GM06990 (cell line): ENCODE measurements at regions not wholly inside any gene's neighbourhood (a gene's known extent, or its start where the extent isn't known, plus 50 kb on each side); places are given as distances from the start of the nearest gene placed in this dataset.

ENCODE experiments used
- DNase-seq: peaks from one replicate; pipeline ENCODE4 v3.0.0-alpha.2; 2011; ENCODE audit not compliant: insufficient read length; ENCODE audit errors: extremely low read depth
- H3K27me3 ChIP-seq: replicated peaks from 2 replicates; pipeline ENCODE4 v1.6.0; 2011; ENCODE audit warnings: low read length; ENCODE audit not compliant: control insufficient read depth, insufficient read depth
- H3K36me3 ChIP-seq: 2 replicates; pipeline ENCODE4 v1.5.1; 2011; ENCODE audit warnings: low read length; ENCODE audit not compliant: control insufficient read depth, insufficient read depth
- H3K4me3 ChIP-seq: replicated peaks from 2 replicates; pipeline ENCODE4 v1.5.1; 2011; ENCODE audit warnings: low read depth, mild to moderate bottlenecking, control low read depth, low read length
- CTCF ChIP-seq: IDR thresholded peaks from 2 replicates; pipeline ENCODE4 v1.5.1; 2011; ENCODE audit warnings: low read length, control low read depth, mild to moderate bottlenecking, inconsistent platforms; ENCODE audit not compliant: insufficient read depth, poor library complexity, severe bottlenecking

GRCh38 chr9:109883623-109884022 lies 103.6 kb downstream of the PALM2AKAP2 start:
- no peak for TF ChIP-seq CTCF
- H3K36me3 ChIP-seq = no peaks in the 10 kb centered on the region
- no peak for DNase-seq

DNA sequence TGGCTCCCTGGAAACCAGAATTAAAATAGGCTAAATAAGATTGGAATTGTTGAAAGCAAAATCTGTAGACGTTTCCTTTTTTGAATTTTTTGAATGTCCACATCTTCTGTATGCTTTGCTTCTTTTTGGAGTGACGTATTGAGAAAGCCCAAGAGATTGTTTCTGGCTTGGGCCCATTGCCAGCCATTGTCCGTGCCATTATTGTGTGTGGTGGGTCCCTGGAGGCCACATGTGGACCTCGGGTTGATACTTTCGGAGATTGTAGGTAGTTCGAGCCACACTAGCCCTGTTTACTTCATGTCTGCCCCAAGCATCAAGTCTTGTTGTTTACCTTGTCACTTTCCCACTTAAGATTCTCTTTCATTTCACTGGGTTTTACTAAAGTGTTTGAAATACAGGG lies 106.0 kb downstream of the PALM2AKAP2 start:
- DNase-seq = no peak
- no peak overlapping the region for H3K4me3 ChIP-seq
- no peak for TF ChIP-seq CTCF
- H3K36me3 ChIP-seq = no peaks in the 10 kb centered on the region
- no peaks in the 10 kb centered on the region for H3K27me3 ChIP-seq

More at GRCh38 chr9:109883623-109884022, 103.6 kb downstream of the PALM2AKAP2 start:
- no peaks in the 10 kb centered on the region for H3K27me3 ChIP-seq
- H3K4me3 ChIP-seq = no peak overlapping the region

GRCh38 chr9:109886617-109887016 lies 106.6 kb downstream of the PALM2AKAP2 start:
- no peaks in the 10 kb centered on the region for H3K27me3 ChIP-seq
- no peaks in the 10 kb centered on the region for H3K36me3 ChIP-seq
- no peak for DNase-seq
- no peak for TF ChIP-seq CTCF
- no peak overlapping the region for H3K4me3 ChIP-seq

- no peak for DNase-seq
- H3K4me3 ChIP-seq = no peak overlapping the region
- H3K27me3 ChIP-seq = no peaks in the 10 kb centered on the region
- H3K36me3 ChIP-seq = no peaks in the 10 kb centered on the region
- TF ChIP-seq CTCF = no peak
Measured at GRCh38 chr9:109887079-109887478, 107.1 kb downstream of the PALM2AKAP2 start.

DNA sequence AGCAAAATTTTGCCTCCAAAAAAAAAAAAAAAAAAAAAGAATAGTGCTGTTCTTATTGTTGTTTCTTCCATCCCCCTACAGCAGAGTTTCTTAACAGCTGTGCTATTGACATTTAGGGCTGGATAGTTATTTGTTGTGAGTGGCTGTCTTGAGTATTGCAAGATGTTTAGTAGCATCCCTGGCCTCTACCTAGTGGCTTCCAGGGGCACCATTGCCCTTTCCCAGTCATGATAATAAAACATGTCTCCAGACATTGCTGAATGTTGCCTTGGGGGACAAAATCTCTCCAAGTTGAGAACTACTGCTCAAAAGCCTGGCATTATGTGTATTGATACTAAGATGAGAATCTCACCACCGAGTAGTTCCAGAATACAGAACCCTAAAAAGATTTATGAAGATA lies 108.7 kb downstream of the PALM2AKAP2 start:
- no peaks in the 10 kb centered on the region for H3K27me3 ChIP-seq
- TF ChIP-seq CTCF = no peak
- no peaks in the 10 kb centered on the region for H3K36me3 ChIP-seq
- no peak for DNase-seq
- no peak overlapping the region for H3K4me3 ChIP-seq

DNA sequence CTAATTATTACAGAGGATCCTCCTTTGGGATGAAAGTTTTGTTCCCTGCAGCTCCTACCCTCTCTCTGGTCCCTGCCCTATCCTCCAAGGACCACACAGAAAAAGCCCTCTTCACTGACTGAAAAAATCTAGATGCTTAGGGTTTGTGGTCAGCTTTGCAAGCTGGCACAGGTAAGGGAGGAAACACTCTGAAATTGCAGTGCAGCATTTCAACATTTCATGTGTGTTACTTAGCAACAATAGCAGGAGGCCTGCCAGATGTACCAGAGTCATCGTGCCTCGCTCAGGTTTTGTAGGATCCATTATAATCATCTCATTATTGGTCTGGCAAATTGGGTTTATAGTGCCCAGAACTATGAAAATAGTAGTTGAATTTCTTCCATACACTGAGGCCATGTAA lies 109.5 kb downstream of the PALM2AKAP2 start:
- no peak overlapping the region for H3K4me3 ChIP-seq
- H3K36me3 ChIP-seq = no peaks in the 10 kb centered on the region
- no peak for DNase-seq
- H3K27me3 ChIP-seq = no peaks in the 10 kb centered on the region
- no peak for TF ChIP-seq CTCF
